GM13977 (cell line): ENCODE measurements at regions not wholly inside any gene's neighbourhood (a gene's known extent, or its start where the extent isn't known, plus 50 kb on each side); places are given as distances from the start of the nearest gene placed in this dataset.

Experiments used
- DNase-seq: peaks from one replicate; pipeline ENCODE4 v3.0.0; 2012; ENCODE audit warnings: low spot score
- in situ Hi-C: fragments of 300-500 bp; cut with MboI; formaldehyde crosslinking; loops from one replicate; pipeline ENCODE4 v1.12.0; 2022; ENCODE audit warnings: low sequenced_read_pairs, low pct_unique_long_range_greater_than_20kb, mixed read lengths, inconsistent platforms; ENCODE audit not compliant: unreplicated experiment
- TF ChIP-seq, protein P1 (sequence below): IDR thresholded peaks from 2 replicates; pipeline ENCODE4 v1.5.1; 2012; ENCODE audit warnings: mild to moderate bottlenecking, control low read depth; ENCODE audit not compliant: insufficient read depth; ENCODE audit errors: extremely low read depth, missing control alignments

DNA sequence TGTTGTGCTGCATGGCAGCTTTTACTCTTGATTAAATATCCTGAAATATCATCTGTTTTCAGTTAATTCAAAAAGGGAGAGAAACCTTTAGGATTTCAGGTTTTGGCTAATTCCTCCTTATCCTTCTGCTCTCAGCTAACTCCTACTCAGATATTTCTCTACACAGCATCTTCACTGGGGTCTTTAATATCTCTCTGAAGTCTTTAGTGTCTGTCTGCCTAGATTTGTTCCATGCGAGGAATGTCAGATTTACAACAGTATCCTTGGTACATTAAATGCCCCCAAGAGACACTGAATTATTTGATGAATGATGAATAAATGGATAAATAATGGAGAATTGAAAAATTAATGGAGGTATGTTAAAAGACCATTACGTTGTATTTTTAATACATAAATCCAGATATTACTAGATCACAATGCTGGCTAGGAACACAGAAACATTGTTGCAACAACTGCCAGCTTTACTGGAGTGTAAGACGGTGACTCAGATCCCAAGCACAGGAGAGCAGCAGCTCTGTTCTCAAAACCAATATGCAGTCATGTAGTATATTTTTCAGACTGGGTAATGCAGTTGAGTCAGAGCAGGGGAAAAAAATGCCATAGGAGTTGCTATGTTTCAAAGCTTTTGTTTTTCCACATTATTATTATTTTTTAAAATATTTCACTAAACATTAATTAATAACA lies 388.0 kb upstream of the SYT4 start:
- TF ChIP-seq, protein P1, sequence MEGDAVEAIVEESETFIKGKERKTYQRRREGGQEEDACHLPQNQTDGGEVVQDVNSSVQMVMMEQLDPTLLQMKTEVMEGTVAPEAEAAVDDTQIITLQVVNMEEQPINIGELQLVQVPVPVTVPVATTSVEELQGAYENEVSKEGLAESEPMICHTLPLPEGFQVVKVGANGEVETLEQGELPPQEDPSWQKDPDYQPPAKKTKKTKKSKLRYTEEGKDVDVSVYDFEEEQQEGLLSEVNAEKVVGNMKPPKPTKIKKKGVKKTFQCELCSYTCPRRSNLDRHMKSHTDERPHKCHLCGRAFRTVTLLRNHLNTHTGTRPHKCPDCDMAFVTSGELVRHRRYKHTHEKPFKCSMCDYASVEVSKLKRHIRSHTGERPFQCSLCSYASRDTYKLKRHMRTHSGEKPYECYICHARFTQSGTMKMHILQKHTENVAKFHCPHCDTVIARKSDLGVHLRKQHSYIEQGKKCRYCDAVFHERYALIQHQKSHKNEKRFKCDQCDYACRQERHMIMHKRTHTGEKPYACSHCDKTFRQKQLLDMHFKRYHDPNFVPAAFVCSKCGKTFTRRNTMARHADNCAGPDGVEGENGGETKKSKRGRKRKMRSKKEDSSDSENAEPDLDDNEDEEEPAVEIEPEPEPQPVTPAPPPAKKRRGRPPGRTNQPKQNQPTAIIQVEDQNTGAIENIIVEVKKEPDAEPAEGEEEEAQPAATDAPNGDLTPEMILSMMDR, result no peak
- no peak for DNase-seq
- in situ Hi-C loops, result no loop called here

DNA sequence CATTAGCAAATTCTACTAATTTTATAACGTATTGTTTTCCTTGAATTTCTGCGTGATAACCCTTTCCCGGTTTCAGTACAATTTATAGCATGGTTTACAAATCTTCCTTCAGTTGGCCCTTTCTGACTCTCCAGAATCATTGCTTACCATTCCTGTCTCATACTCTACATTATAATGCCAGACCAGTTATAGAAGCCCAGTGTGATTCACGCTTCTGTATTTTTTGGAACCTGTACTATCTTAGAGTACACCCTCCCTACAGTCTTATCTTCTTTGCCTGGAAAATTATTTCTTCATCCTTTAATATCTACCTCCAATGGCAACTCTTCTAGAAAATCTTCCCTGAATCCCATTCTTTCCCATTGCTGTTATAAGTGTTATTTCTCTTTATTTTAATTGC lies 391.6 kb upstream of the SYT4 start:
- TF ChIP-seq, protein P1, result no peak
- no peak for DNase-seq
- in situ Hi-C loops, result no loop called here

DNA sequence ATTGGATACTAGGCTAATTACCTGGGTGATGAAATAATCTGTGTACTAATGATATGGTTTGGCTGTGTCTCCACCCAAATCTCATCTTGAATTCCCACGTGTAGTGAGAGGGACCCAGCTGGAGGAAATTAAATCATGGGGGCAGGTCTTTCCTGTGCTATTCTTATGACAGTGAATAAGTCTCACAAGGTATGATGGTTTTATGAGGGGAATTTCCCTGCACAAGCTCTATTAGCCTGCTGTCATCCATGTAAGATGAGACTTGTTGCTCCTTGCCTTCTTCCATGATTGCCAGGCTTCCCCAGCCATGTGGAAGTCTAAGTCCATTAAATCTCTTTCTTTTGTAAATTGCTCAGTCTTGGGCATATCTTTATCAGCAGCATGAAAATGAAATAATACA lies 394.1 kb upstream of the SYT4 start:
- in situ Hi-C loops, result no loop called here
- DNase-seq, result no peak
- TF ChIP-seq, protein P1, result no peak

DNA sequence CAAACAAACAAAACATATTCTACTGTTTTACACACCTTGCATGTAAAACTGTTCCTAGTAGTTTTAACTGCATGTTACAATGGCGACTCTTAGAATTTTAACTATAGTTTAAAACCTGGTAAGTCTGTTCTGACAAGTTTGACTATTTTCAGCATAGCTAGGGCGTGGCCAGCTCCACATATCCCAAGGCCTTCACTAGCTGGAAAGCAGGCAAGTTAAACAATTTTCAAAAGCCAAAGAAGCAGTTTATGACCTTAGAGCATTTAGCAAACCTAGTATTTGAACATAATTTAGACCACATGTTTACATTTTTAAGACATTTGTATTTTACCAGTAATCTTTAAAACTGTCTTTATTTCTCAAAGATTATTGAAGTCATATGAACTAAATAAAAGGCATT lies 402.8 kb upstream of the SYT4 start:
- TF ChIP-seq, protein P1, result no peak
- DNase-seq, result no peak
- in situ Hi-C loops, result no loop called here

DNA sequence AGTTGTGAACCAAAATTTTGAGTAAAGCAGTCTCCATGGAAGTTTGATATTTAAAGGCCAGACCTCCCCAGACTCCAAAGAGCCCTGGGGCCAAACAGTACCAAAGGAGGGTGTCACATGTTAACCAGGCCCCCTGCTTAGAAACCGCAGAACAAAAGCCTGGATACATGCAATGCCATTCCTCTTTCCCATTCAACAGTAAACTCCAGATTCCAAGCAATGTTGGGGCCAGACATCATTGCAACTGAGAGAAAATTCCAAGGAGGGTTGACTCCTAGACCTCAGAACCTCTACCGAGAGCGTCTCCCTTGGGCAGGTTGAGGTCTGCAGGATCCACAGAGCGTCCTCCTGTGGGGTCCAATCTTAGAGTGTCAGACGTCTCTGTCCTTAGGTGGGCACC lies 404.4 kb upstream of the SYT4 start:
- in situ Hi-C loops, result no loop called here
- TF ChIP-seq, protein P1, result no peak
- no peak for DNase-seq

DNA sequence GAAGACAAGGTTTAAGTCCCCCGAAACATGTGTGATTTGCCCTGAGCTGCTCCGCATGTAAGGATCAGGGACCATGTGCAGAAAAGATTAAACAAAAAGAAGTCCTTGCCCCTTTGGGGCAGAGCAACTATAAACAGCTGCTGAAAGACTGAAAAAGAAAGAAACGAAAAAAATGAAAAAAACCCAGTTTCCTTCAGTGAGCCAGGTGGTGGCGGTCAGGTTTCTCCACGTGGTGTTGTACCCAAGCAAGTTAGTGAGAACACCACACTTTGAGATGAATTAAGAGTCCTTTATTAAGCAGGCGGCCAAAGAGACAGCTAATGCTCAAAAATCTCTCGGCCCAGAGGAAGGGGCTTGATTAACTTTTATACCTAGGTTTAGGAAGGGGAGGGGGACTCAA lies 404.9 kb upstream of the SYT4 start:
- TF ChIP-seq, protein P1, result no peak
- in situ Hi-C loops, result no loop called here

DNA sequence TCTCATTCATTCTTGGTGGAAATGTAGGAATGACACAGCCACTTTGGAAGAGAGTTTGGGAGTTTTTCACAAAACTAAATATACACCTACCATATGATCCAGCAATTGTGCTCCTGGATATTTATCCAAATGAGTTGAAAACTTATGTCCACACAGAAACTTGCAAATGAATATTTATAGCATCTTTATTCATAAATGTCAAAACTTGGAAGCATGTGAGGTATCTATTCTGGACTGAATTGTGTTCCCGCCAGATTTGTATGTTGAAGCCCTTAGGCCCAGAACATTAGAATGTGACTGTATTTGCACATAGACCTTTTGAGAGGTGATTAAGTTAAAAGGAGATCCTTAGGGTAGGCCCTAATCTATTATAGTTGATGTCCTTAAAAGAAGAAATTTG lies 409.4 kb upstream of the SYT4 start:
- in situ Hi-C loops, result no loop called here
- TF ChIP-seq, protein P1, result no peak
- DNase-seq, result no peak

More for the DNA sequence above, 404.9 kb upstream of the SYT4 start:
- no peak for DNase-seq
